ENCODE measurements at regions not wholly inside any gene's neighbourhood (a gene's known extent, or its start where the extent isn't known, plus 50 kb on each side); places are given as distances from the start of the nearest gene placed in this dataset.
A peak's percentile ranks its signal among the peaks of the same experiment; 100 is the strongest.

GRCh38 chr13:80137994-80138393, 202.9 kb downstream of the SPRY2 start:
- no peak overlapping the region for H3K4me3 ChIP-seq (ENCODE audit: low read depth, low read length)
- TF ChIP-seq, protein P1, sequence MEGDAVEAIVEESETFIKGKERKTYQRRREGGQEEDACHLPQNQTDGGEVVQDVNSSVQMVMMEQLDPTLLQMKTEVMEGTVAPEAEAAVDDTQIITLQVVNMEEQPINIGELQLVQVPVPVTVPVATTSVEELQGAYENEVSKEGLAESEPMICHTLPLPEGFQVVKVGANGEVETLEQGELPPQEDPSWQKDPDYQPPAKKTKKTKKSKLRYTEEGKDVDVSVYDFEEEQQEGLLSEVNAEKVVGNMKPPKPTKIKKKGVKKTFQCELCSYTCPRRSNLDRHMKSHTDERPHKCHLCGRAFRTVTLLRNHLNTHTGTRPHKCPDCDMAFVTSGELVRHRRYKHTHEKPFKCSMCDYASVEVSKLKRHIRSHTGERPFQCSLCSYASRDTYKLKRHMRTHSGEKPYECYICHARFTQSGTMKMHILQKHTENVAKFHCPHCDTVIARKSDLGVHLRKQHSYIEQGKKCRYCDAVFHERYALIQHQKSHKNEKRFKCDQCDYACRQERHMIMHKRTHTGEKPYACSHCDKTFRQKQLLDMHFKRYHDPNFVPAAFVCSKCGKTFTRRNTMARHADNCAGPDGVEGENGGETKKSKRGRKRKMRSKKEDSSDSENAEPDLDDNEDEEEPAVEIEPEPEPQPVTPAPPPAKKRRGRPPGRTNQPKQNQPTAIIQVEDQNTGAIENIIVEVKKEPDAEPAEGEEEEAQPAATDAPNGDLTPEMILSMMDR (conservative IDR thresholded peaks at IDR 0.05; ENCODE audit: low read depth, low read length), result no peak
- no peak for DNase-seq (ENCODE audit: low read depth)

DNA sequence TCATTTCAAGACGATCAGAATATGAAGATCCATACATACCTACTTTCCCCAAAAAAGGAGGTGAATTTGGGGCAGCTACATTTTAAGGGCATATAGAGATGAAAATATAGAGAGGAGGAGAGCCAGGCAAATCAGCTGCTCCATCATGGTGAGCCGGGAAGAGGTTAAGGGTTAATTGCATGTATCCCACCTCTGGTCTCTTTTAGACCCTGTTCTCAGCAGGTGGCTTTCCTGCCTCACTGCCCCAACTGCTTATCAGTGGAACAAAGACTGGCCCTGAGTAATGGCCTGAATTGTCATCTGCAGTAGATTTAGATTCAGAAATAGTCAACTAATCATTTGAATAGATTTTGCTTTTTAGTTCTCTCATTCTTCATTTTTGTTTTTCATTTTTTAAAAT, 206.6 kb downstream of the SPRY2 start:
- no peak overlapping the region for H3K4me3 ChIP-seq (ENCODE audit: low read depth, low read length)
- no peak for DNase-seq (ENCODE audit: low read depth)
- TF ChIP-seq, protein P1 (conservative IDR thresholded peaks at IDR 0.05; ENCODE audit: low read depth, low read length), result no peak

GRCh38 chr13:80133631-80134261, 207.2 kb downstream of the SPRY2 start:
- no peak overlapping the region for H3K4me3 ChIP-seq (ENCODE audit: low read depth, low read length)
- TF ChIP-seq, protein P1 (conservative IDR thresholded peaks at IDR 0.05; ENCODE audit: low read depth, low read length), result no peak
- DNase-seq (ENCODE audit: low read depth), result no peak

DNA sequence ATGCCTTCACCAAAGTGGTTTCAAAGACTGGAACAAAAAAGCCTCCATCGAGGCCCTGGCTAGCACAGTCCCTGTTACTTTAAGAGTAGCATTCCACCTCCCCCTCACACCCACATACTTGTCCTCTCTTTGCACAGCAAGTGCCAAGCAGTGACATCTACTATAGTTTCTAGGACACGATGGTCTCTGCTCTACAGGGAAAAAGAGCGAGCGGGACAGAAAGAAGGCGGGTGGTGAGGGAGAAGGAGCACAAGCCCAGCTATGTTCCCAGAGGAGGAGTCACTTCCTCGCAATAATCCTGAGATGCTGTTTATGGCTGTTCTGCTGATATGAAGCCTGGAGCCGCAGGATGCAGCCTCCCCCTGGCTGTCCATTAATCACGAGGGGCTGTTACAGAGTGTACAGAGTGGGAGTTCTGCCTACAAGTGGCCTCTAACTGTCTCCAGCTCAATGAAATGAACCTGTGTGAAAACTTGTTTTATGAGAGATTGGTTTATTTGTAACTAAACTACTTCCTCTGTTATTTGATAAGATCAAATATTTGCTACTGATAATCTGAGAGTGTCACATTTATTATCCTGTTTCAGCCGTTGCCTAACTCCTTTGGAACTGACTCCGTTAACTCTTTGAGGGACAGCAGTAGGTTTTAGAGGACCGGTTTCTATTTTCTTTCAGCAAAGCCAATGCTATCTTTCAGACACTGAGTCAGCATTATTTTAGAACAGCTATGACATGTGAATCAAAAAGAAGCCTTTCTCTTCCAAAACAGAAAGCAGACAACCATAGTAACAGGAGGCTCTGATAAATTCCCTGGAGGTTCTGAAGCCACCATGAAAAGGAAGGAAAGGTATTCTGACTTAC, 208.0 kb downstream of the SPRY2 start:
- H3K4me3 ChIP-seq (ENCODE audit: low read depth, low read length), result peak overlapping the region; percentile 47
- no peak for DNase-seq (ENCODE audit: low read depth)
- TF ChIP-seq, protein P1 (conservative IDR thresholded peaks at IDR 0.05; ENCODE audit: low read depth, low read length), result no peak

- DNase-seq (ENCODE audit: low read depth), result no peak
- H3K4me3 ChIP-seq (ENCODE audit: low read depth, low read length), result peak overlapping the region; percentile 53
- TF ChIP-seq, protein P1 (conservative IDR thresholded peaks at IDR 0.05; ENCODE audit: low read depth, low read length), result no peak
Observed at GRCh38 chr13:80131204-80131603, 209.7 kb downstream of the SPRY2 start.

GRCh38 chr13:80126389-80127068, 214.4 kb downstream of the SPRY2 start:
- no peak overlapping the region for H3K4me3 ChIP-seq (ENCODE audit: low read depth, low read length)
- no peak for DNase-seq (ENCODE audit: low read depth)
- TF ChIP-seq, protein P1 (conservative IDR thresholded peaks at IDR 0.05; ENCODE audit: low read depth, low read length), result no peak

Data from epithelial cell of proximal tubule (primary cell).